ENCODE measurements at regions not wholly inside any gene's neighbourhood (a gene's known extent, or its start where the extent isn't known, plus 50 kb on each side); places are given as distances from the start of the nearest gene placed in this dataset.

GRCh38 chr3:56894881-56895431 is 93.2 kb upstream of the ARHGEF3 start:
- Histone ChIP-seq H3K9me3 (replicated peaks in 1 of 11) (no peaks in the 10 kb centered on the region), H3K4me1 (peaks cover 4 to 10% (median 5%) of the 10 kb centered on the region in 10 experiments; a peak in 19 of 20 replicates), H4K20me1 (no peaks in the 10 kb centered on the region), H3K4me2 (no peak overlapping the region), H3K27me3 (no peaks in the 10 kb centered on the region), H3K27ac (no peak overlapping the region), H3K9ac (no peak overlapping the region), H3K36me3 (no peaks in the 10 kb centered on the region), H3K4me3 (no peak overlapping the region)
- TF ChIP-seq Cebpa-rat (IDR thresholded peaks at IDR 0.05): no peak

GRCh38 chr3:56890448-56891091 is 88.8 kb upstream of the ARHGEF3 start:
- Histone ChIP-seq H3K36me3 (no peaks in the 10 kb centered on the region), H3K4me2 (no peak overlapping the region), H3K4me3 (no peak overlapping the region), H3K9ac (no peak overlapping the region), H3K9me3 (replicated peaks in 1 of 11) (no peaks in the 10 kb centered on the region), H4K20me1 (no peaks in the 10 kb centered on the region), H3K27me3 (no peaks in the 10 kb centered on the region), H3K27ac (no peak overlapping the region), H3K4me1 (peaks cover 6 to 10% (median 7%) of the 10 kb centered on the region in 10 experiments; a peak in 17 of 20 replicates)
- TF ChIP-seq Cebpa-rat (IDR thresholded peaks at IDR 0.05): no peak

GRCh38 chr3:56889131-56889530 is 87.4 kb upstream of the ARHGEF3 start:
- Histone ChIP-seq H3K36me3 (no peaks in the 10 kb centered on the region), H3K27ac (no peak overlapping the region), H3K4me3 (no peak overlapping the region), H3K27me3 (no peaks in the 10 kb centered on the region), H3K4me2 (no peak overlapping the region), H3K4me1 (peaks cover 6 to 10% (median 7%) of the 10 kb centered on the region in 10 experiments; a peak in 17 of 20 replicates), H3K9me3 (replicated peaks in 1 of 11) (no peaks in the 10 kb centered on the region), H3K9ac (no peak overlapping the region), H4K20me1 (no peaks in the 10 kb centered on the region)
- no peak for TF ChIP-seq Cebpa-rat (IDR thresholded peaks at IDR 0.05)

GRCh38 chr3:56887402-56888025 is 85.8 kb upstream of the ARHGEF3 start:
- no peak overlapping the region for H3K27ac ChIP-seq
- H3K27me3 ChIP-seq: no peaks in the 10 kb centered on the region
- H3K4me3 ChIP-seq: no peak overlapping the region
- no peaks in the 10 kb centered on the region for H3K9me3 ChIP-seq (replicated peaks in 1 of 11)
- no peak for TF ChIP-seq Cebpa-rat (IDR thresholded peaks at IDR 0.05)
- H3K9ac ChIP-seq: no peak overlapping the region
- H3K4me1 ChIP-seq: peaks cover 6 to 10% (median 7%) of the 10 kb centered on the region in 10 experiments; a peak in 17 of 20 replicates
- H3K36me3 ChIP-seq: no peaks in the 10 kb centered on the region
- H3K4me2 ChIP-seq: peak overlapping the region in 10 of 11 experiments; percentile 1 to 62 (median 36); a peak in 16 of 22 replicates
- H4K20me1 ChIP-seq: no peaks in the 10 kb centered on the region

GRCh38 chr3:56886314-56886713 is 84.6 kb upstream of the ARHGEF3 start:
- TF ChIP-seq Cebpa-rat (IDR thresholded peaks at IDR 0.05): no peak
- H3K4me2 ChIP-seq: no peak overlapping the region

GRCh38 chr3:56885879-56886278 is 84.1 kb upstream of the ARHGEF3 start:
- no peak overlapping the region for H3K4me2 ChIP-seq
- no peak for TF ChIP-seq Cebpa-rat (IDR thresholded peaks at IDR 0.05)

More at GRCh38 chr3:56886314-56886713, 84.6 kb upstream of the ARHGEF3 start:
- no peaks in the 10 kb centered on the region for H3K9me3 ChIP-seq (replicated peaks in 1 of 11)
- no peaks in the 10 kb centered on the region for H3K36me3 ChIP-seq
- H3K4me1 ChIP-seq: peaks cover 6 to 14% (median 8%) of the 10 kb centered on the region in 10 experiments; a peak in 17 of 20 replicates
- H3K27me3 ChIP-seq: no peaks in the 10 kb centered on the region
- H3K4me3 ChIP-seq: no peak overlapping the region
- H3K27ac ChIP-seq: no peak overlapping the region
- no peak overlapping the region for H3K9ac ChIP-seq
- H4K20me1 ChIP-seq: no peaks in the 10 kb centered on the region

GRCh38 chr3:56885453-56885852 is 83.7 kb upstream of the ARHGEF3 start:
- H3K9me3 ChIP-seq (replicated peaks in 1 of 11): no peaks in the 10 kb centered on the region

More at GRCh38 chr3:56885879-56886278, 84.1 kb upstream of the ARHGEF3 start:
- no peaks in the 10 kb centered on the region for H4K20me1 ChIP-seq
- H3K27me3 ChIP-seq: no peaks in the 10 kb centered on the region
- H3K27ac ChIP-seq: no peak overlapping the region
- H3K9ac ChIP-seq: no peak overlapping the region
- no peaks in the 10 kb centered on the region for H3K36me3 ChIP-seq
- no peak overlapping the region for H3K4me3 ChIP-seq
- peaks cover 6 to 19% (median 8%) of the 10 kb centered on the region in 10 experiments; a peak in 17 of 20 replicates for H3K4me1 ChIP-seq
- no peaks in the 10 kb centered on the region for H3K9me3 ChIP-seq (replicated peaks in 1 of 11)

GRCh38 chr3:56884387-56884786 is 82.6 kb upstream of the ARHGEF3 start:
- Histone ChIP-seq H3K27ac (no peak overlapping the region), H3K4me2 (0 out of 22 replicates have a peak overlapping the region, but pooled peaks of 1 of the 11 experiments have one; percentile 1), H3K27me3 (no peaks in the 10 kb centered on the region), H3K36me3 (no peaks in the 10 kb centered on the region), H3K4me1 (peaks cover 6 to 34% (median 8%) of the 10 kb centered on the region in 10 experiments; a peak in 17 of 20 replicates), H4K20me1 (no peaks in the 10 kb centered on the region), H3K9me3 (replicated peaks in 1 of 11) (no peaks in the 10 kb centered on the region), H3K9ac (no peak overlapping the region), H3K4me3 (no peak overlapping the region)
- no peak for TF ChIP-seq Cebpa-rat (IDR thresholded peaks at IDR 0.05)

More at GRCh38 chr3:56885453-56885852, 83.7 kb upstream of the ARHGEF3 start:
- peaks cover 6 to 23% (median 8%) of the 10 kb centered on the region in 10 experiments; a peak in 17 of 20 replicates for H3K4me1 ChIP-seq
- H3K9ac ChIP-seq: no peak overlapping the region
- no peaks in the 10 kb centered on the region for H3K27me3 ChIP-seq
- H3K4me3 ChIP-seq: no peak overlapping the region
- H4K20me1 ChIP-seq: no peaks in the 10 kb centered on the region
- H3K4me2 ChIP-seq: no peak overlapping the region
- H3K27ac ChIP-seq: no peak overlapping the region
- H3K36me3 ChIP-seq: no peaks in the 10 kb centered on the region
- no peak for TF ChIP-seq Cebpa-rat (IDR thresholded peaks at IDR 0.05)

GRCh38 chr3:56883828-56884227 is 82.1 kb upstream of the ARHGEF3 start:
- no peak overlapping the region for H3K27ac ChIP-seq
- peaks cover 6 to 39% (median 8%) of the 10 kb centered on the region in 10 experiments; a peak in 17 of 20 replicates for H3K4me1 ChIP-seq
- no peaks in the 10 kb centered on the region for H3K36me3 ChIP-seq
- no peak overlapping the region for H3K9ac ChIP-seq
- no peak for TF ChIP-seq Cebpa-rat (IDR thresholded peaks at IDR 0.05)
- H3K27me3 ChIP-seq: no peaks in the 10 kb centered on the region
- no peaks in the 10 kb centered on the region for H4K20me1 ChIP-seq
- no peaks in the 10 kb centered on the region for H3K9me3 ChIP-seq (replicated peaks in 1 of 11)
- no peak overlapping the region for H3K4me3 ChIP-seq
- H3K4me2 ChIP-seq: no peak overlapping the region

Measured in BLaER1 treated with 17β-estradiol and CSF1 and Interleukin-3, amounts not matched to agents 10 nM and 100 nM (cell line).